Activated naive CD8-positive, alpha-beta T cell treated with anti-CD3 and anti-CD28 coated beads, Interleukin-2, amount 10 ng/mL, durations not matched to agents 7 days and 5 days (primary cell): ENCODE measurements at regions not wholly inside any gene's neighbourhood (a gene's known extent, or its start where the extent isn't known, plus 50 kb on each side); places are given as distances from the start of the nearest gene placed in this dataset.

ENCODE experiments used
- ATAC-seq: fragments of 150-1000 bp; cut with Tn5 transposase; one replicate; pipeline ENCODE4 v1.10.0; 2021; ENCODE audit warnings: low read depth, moderate library complexity
- POLR2A ChIA-PET: fragments of 350-600 bp; sonication (Branson Sonifier 250); formaldehyde crosslinking; loops from one replicate; lab custom pipeline; 2021; ENCODE audit warnings: antibody characterized with exemption; lab: Charles Lee
- DNase-seq: peaks from one replicate; pipeline ENCODE4 v3.0.0; 2021
- H3K27ac Mint-ChIP-seq: one replicate; pipeline ENCODE4 v1.8.0; 2022; ENCODE audit warnings: mild to moderate bottlenecking, mixed read lengths
- H3K27me3 Mint-ChIP-seq: one replicate; pipeline ENCODE4 v1.8.0; 2022; ENCODE audit warnings: mild to moderate bottlenecking, moderate library complexity, mixed read lengths
- H3K36me3 Mint-ChIP-seq: one replicate; pipeline ENCODE4 v1.8.0; 2021; ENCODE audit warnings: mild to moderate bottlenecking, mixed read lengths
- H3K4me1 Mint-ChIP-seq: one replicate; pipeline ENCODE4 v1.8.0; 2021; ENCODE audit warnings: mixed read lengths
- H3K4me3 Mint-ChIP-seq: one replicate; pipeline ENCODE4 v1.8.0; 2022; ENCODE audit warnings: mild to moderate bottlenecking, moderate library complexity, mixed read lengths
- H3K9me3 Mint-ChIP-seq: one replicate; pipeline ENCODE4 v1.8.0; 2021; ENCODE audit warnings: mixed read lengths

GRCh38 chr10:128507066-128507465 is 380.8 kb upstream of the MKI67 start:
- DNase-seq (no peak), ATAC-seq (no peak)
- POLR2A ChIA-PET: no interaction called here
- Mint-ChIP-seq H3K9me3 (no peaks in the 10 kb centered on the region), H3K4me1 (no peaks in the 10 kb centered on the region), H3K27me3 (peaks cover 2% of the 10 kb centered on the region), H3K27ac (no peak overlapping the region), H3K4me3 (no peak overlapping the region), H3K36me3 (no peaks in the 10 kb centered on the region)

- Mint-ChIP-seq H3K27me3 (peaks cover 2% of the 10 kb centered on the region), H3K4me3 (no peak overlapping the region), H3K9me3 (no peaks in the 10 kb centered on the region), H3K27ac (no peak overlapping the region), H3K4me1 (no peaks in the 10 kb centered on the region), H3K36me3 (no peaks in the 10 kb centered on the region)
- DNase-seq: no peak
- ATAC-seq: no peak
- POLR2A ChIA-PET: no interaction called here
Measured at GRCh38 chr10:128511284-128511683, 385.1 kb upstream of the MKI67 start.

GRCh38 chr10:128512767-128513166 is 386.5 kb upstream of the MKI67 start:
- ATAC-seq (no peak), DNase-seq (no peak)
- H3K4me3 Mint-ChIP-seq: no peak overlapping the region

GRCh38 chr10:128514536-128514935 is 388.3 kb upstream of the MKI67 start:
- Mint-ChIP-seq H3K4me3 (no peak overlapping the region), H3K9me3 (no peaks in the 10 kb centered on the region), H3K27ac (no peak overlapping the region), H3K36me3 (no peaks in the 10 kb centered on the region), H3K4me1 (no peaks in the 10 kb centered on the region), H3K27me3 (no peaks in the 10 kb centered on the region)
- POLR2A ChIA-PET: no interaction called here
- no peak for DNase-seq
- ATAC-seq: no peak

More at GRCh38 chr10:128512767-128513166, 386.5 kb upstream of the MKI67 start:
- Mint-ChIP-seq H3K9me3 (no peaks in the 10 kb centered on the region), H3K27ac (no peak overlapping the region), H3K27me3 (peaks cover 1% of the 10 kb centered on the region), H3K4me1 (no peaks in the 10 kb centered on the region), H3K36me3 (no peaks in the 10 kb centered on the region)
- POLR2A ChIA-PET: no interaction called here

GRCh38 chr10:128516180-128516579 is 390.0 kb upstream of the MKI67 start:
- no peaks in the 10 kb centered on the region for H3K27me3 Mint-ChIP-seq
- H3K4me1 Mint-ChIP-seq: no peaks in the 10 kb centered on the region
- no peaks in the 10 kb centered on the region for H3K36me3 Mint-ChIP-seq
- no peak overlapping the region for H3K27ac Mint-ChIP-seq
- H3K9me3 Mint-ChIP-seq: no peaks in the 10 kb centered on the region
- DNase-seq: no peak
- POLR2A ChIA-PET: no interaction called here
- H3K4me3 Mint-ChIP-seq: no peak overlapping the region
- no peak for ATAC-seq

- H3K27me3 Mint-ChIP-seq: no peaks in the 10 kb centered on the region
- DNase-seq (no peak), ATAC-seq (no peak)
- no peak overlapping the region for H3K4me3 Mint-ChIP-seq
- POLR2A ChIA-PET: no interaction called here
- H3K36me3 Mint-ChIP-seq: no peaks in the 10 kb centered on the region
- H3K4me1 Mint-ChIP-seq: no peaks in the 10 kb centered on the region
- no peak overlapping the region for H3K27ac Mint-ChIP-seq
- H3K9me3 Mint-ChIP-seq: no peaks in the 10 kb centered on the region
Measured at GRCh38 chr10:128517167-128517566, 390.9 kb upstream of the MKI67 start.

GRCh38 chr10:128518000-128518399 is 391.8 kb upstream of the MKI67 start:
- Mint-ChIP-seq H3K27me3 (no peaks in the 10 kb centered on the region), H3K36me3 (no peaks in the 10 kb centered on the region), H3K4me3 (no peak overlapping the region)

GRCh38 chr10:128519581-128519980 is 393.4 kb upstream of the MKI67 start:
- Mint-ChIP-seq H3K27me3 (no peaks in the 10 kb centered on the region), H3K4me1 (no peaks in the 10 kb centered on the region), H3K36me3 (no peaks in the 10 kb centered on the region), H3K4me3 (no peak overlapping the region), H3K27ac (no peak overlapping the region), H3K9me3 (no peaks in the 10 kb centered on the region)
- DNase-seq (no peak), ATAC-seq (no peak)
- POLR2A ChIA-PET: no interaction called here

More at GRCh38 chr10:128518000-128518399, 391.8 kb upstream of the MKI67 start:
- DNase-seq (no peak), ATAC-seq (no peak)
- no peak overlapping the region for H3K27ac Mint-ChIP-seq
- POLR2A ChIA-PET: no interaction called here
- no peaks in the 10 kb centered on the region for H3K4me1 Mint-ChIP-seq
- no peaks in the 10 kb centered on the region for H3K9me3 Mint-ChIP-seq

GRCh38 chr10:128520211-128520815 is 394.1 kb upstream of the MKI67 start:
- no peaks in the 10 kb centered on the region for H3K27me3 Mint-ChIP-seq
- no peaks in the 10 kb centered on the region for H3K9me3 Mint-ChIP-seq
- ATAC-seq (no peak), DNase-seq (no peak)
- POLR2A ChIA-PET: no interaction called here
- no peaks in the 10 kb centered on the region for H3K36me3 Mint-ChIP-seq
- no peaks in the 10 kb centered on the region for H3K4me1 Mint-ChIP-seq
- H3K4me3 Mint-ChIP-seq: no peak overlapping the region
- H3K27ac Mint-ChIP-seq: no peak overlapping the region

- H3K27me3 Mint-ChIP-seq: no peaks in the 10 kb centered on the region
- no peaks in the 10 kb centered on the region for H3K9me3 Mint-ChIP-seq
- POLR2A ChIA-PET: no interaction called here
- ATAC-seq: no peak
- no peak overlapping the region for H3K27ac Mint-ChIP-seq
- no peak for DNase-seq
- H3K4me3 Mint-ChIP-seq: no peak overlapping the region
- H3K36me3 Mint-ChIP-seq: no peaks in the 10 kb centered on the region
- no peaks in the 10 kb centered on the region for H3K4me1 Mint-ChIP-seq
Measured at GRCh38 chr10:128522551-128523308, 396.5 kb upstream of the MKI67 start.

- H3K4me3 Mint-ChIP-seq: no peak overlapping the region
- no peak for DNase-seq
Measured at GRCh38 chr10:128525444-128525843, 399.2 kb upstream of the MKI67 start.

GRCh38 chr10:128525936-128526335 is 399.7 kb upstream of the MKI67 start:
- POLR2A ChIA-PET: no interaction called here
- Mint-ChIP-seq H3K36me3 (no peaks in the 10 kb centered on the region), H3K4me1 (no peaks in the 10 kb centered on the region), H3K4me3 (no peak overlapping the region), H3K9me3 (no peaks in the 10 kb centered on the region), H3K27ac (no peak overlapping the region), H3K27me3 (no peaks in the 10 kb centered on the region)
- ATAC-seq (no peak), DNase-seq (no peak)

More at GRCh38 chr10:128525444-128525843, 399.2 kb upstream of the MKI67 start:
- no peaks in the 10 kb centered on the region for H3K36me3 Mint-ChIP-seq
- H3K4me1 Mint-ChIP-seq: no peaks in the 10 kb centered on the region
- H3K27me3 Mint-ChIP-seq: no peaks in the 10 kb centered on the region
- no peaks in the 10 kb centered on the region for H3K9me3 Mint-ChIP-seq
- POLR2A ChIA-PET: no interaction called here
- no peak overlapping the region for H3K27ac Mint-ChIP-seq
- ATAC-seq: no peak

GRCh38 chr10:128526791-128527375 is 400.7 kb upstream of the MKI67 start:
- no peaks in the 10 kb centered on the region for H3K27me3 Mint-ChIP-seq
- H3K4me1 Mint-ChIP-seq: no peaks in the 10 kb centered on the region
- no peak for ATAC-seq
- POLR2A ChIA-PET: no interaction called here
- no peaks in the 10 kb centered on the region for H3K36me3 Mint-ChIP-seq
- H3K9me3 Mint-ChIP-seq: no peaks in the 10 kb centered on the region
- H3K4me3 Mint-ChIP-seq: no peak overlapping the region
- no peak overlapping the region for H3K27ac Mint-ChIP-seq
- DNase-seq: no peak

GRCh38 chr10:128527711-128528110 is 401.5 kb upstream of the MKI67 start:
- H3K36me3 Mint-ChIP-seq: no peaks in the 10 kb centered on the region
- no peak overlapping the region for H3K27ac Mint-ChIP-seq
- POLR2A ChIA-PET: no interaction called here
- no peaks in the 10 kb centered on the region for H3K27me3 Mint-ChIP-seq
- DNase-seq (no peak), ATAC-seq (no peak)
- H3K4me3 Mint-ChIP-seq: no peak overlapping the region
- no peaks in the 10 kb centered on the region for H3K9me3 Mint-ChIP-seq
- no peaks in the 10 kb centered on the region for H3K4me1 Mint-ChIP-seq
